Gastrocnemius medialis (tissue), 4 donors: ENCODE measurements at regions not wholly inside any gene's neighbourhood (a gene's known extent, or its start where the extent isn't known, plus 50 kb on each side); places are given as distances from the start of the nearest gene placed in this dataset.

Experiments
- POLR2A ChIP-seq, 2 donors: fragments of 450-650 bp; IDR thresholded peaks; one replicate each; pipeline ENCODE4 v1.6.1; 2017; ENCODE audit warnings: antibody characterized with exemption in 2 of 2, mild to moderate bottlenecking in 2 of 2, moderate library complexity in 2 of 2
- TF ChIP-seq, protein P1 (sequence below), 5 experiments: fragments of 450-650 bp in 3 of 5; fragments of 200-600 bp in 2 of 5; sonication (generic) in 2 of 5; IDR thresholded peaks in 4 of 5; conservative IDR thresholded peaks in 1 of 5; 1 replicate in 4 of 5; 2 replicates in 1 of 5; pipeline ENCODE4 v1.5.1; 2016 to 2019; ENCODE audit warnings: antibody characterized with exemption in 5 of 5, mild to moderate bottlenecking in 3 of 5, moderate library complexity in 3 of 5

DNA sequence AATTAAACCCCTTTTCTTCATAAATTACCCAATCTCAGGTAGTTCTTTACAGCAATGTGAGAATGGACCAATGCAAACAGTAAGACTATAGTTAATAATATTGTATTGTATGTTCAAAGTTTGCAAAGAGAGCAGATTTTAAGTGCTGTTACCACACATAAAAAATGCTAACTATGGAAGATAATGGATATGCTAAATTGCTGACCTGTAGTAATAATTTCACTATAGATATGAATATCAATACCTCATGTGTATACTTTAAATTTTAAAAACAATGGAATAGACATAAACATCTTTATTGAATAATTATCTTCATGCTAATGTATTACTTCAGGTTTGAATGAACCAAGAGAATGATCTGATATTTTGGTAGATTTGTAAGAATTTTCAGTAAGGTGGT, 552.4 kb upstream of the CHRM3 start:
- TF ChIP-seq, protein P1, sequence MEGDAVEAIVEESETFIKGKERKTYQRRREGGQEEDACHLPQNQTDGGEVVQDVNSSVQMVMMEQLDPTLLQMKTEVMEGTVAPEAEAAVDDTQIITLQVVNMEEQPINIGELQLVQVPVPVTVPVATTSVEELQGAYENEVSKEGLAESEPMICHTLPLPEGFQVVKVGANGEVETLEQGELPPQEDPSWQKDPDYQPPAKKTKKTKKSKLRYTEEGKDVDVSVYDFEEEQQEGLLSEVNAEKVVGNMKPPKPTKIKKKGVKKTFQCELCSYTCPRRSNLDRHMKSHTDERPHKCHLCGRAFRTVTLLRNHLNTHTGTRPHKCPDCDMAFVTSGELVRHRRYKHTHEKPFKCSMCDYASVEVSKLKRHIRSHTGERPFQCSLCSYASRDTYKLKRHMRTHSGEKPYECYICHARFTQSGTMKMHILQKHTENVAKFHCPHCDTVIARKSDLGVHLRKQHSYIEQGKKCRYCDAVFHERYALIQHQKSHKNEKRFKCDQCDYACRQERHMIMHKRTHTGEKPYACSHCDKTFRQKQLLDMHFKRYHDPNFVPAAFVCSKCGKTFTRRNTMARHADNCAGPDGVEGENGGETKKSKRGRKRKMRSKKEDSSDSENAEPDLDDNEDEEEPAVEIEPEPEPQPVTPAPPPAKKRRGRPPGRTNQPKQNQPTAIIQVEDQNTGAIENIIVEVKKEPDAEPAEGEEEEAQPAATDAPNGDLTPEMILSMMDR (IDR thresholded peaks at IDR 0.05 in 4 of 5, conservative IDR thresholded peaks at IDR 0.05 in 1 of 5): no peak
- no peak for TF ChIP-seq POLR2A (IDR thresholded peaks at IDR 0.05)
